ENCODE measurements at regions not wholly inside any gene's neighbourhood (a gene's known extent, or its start where the extent isn't known, plus 50 kb on each side); places are given as distances from the start of the nearest gene placed in this dataset.

GRCh38 chr17:71115669-71115972 lies 946.3 kb downstream of the KCNJ2 start:
- TF ChIP-seq CTCF (conservative IDR thresholded peaks at IDR 0.05; ENCODE audit: low read depth, low read length), result no peak
- TF ChIP-seq EZH2phosphoT487 (IDR thresholded peaks at IDR 0.05; ENCODE audit: borderline replicate concordance, low read length), result no peak
